ENCODE measurements at regions not wholly inside any gene's neighbourhood (a gene's known extent, or its start where the extent isn't known, plus 50 kb on each side); places are given as distances from the start of the nearest gene placed in this dataset.

DNA sequence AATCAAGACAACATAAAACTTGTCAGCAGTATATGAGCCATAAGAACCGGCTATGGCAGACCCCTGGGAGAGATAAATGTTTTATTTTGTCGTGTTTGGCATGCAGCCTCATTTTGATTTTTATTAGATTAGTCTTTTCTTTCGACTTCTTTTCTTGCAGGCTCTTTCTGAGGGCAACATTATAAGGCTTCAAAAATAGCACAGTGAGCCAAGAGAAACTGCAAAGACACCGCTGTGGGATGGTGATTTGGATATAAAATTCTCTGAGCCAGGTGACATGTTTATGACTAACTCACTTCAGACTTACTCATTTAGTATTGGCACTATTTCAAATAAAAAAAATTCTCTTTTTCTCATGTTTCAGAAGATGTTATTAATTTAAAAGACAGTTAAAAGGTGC is 96.8 kb upstream of the PKP2 start:
- Histone ChIP-seq H2AFZ (ENCODE audit: low read length) (no peak overlapping the region), H4K20me1 (ENCODE audit: insufficient read depth, low read length, poor library complexity, severe bottlenecking) (no peaks in the 10 kb centered on the region), H3K9ac (ENCODE audit: low read depth, low read length, poor library complexity, severe bottlenecking) (no peak overlapping the region), H3K9me3 (ENCODE audit: insufficient read depth, low read depth, low read length) (no peaks in the 10 kb centered on the region), H3K27me3 (ENCODE audit: insufficient read depth, low read length, poor library complexity, severe bottlenecking) (no peaks in the 10 kb centered on the region), H3K4me3 (ENCODE audit: low read length, poor library complexity, severe bottlenecking) (no peak overlapping the region), H3K36me3 (ENCODE audit: insufficient read depth, low read length) (no peaks in the 10 kb centered on the region), H3K9me2 (replicated peaks; ENCODE audit: low read depth, low read length) (no peaks in the 10 kb centered on the region), H3F3A (ENCODE audit: low read depth) (no peaks in the 10 kb centered on the region), H3K79me2 (ENCODE audit: insufficient read depth, low read length) (no peaks in the 10 kb centered on the region), H3K4me2 (ENCODE audit: low read depth, low read length, poor library complexity, severe bottlenecking) (no peak overlapping the region), H3K4me1 (ENCODE audit: insufficient read depth, low read length, poor library complexity, severe bottlenecking) (no peaks in the 10 kb centered on the region)
- no peak for TF ChIP-seq EZH2phosphoT487 (IDR thresholded peaks at IDR 0.05; ENCODE audit: borderline replicate concordance)
- no peak for TF ChIP-seq CTCF (conservative IDR thresholded peaks at IDR 0.05; ENCODE audit: low read length)

DNA sequence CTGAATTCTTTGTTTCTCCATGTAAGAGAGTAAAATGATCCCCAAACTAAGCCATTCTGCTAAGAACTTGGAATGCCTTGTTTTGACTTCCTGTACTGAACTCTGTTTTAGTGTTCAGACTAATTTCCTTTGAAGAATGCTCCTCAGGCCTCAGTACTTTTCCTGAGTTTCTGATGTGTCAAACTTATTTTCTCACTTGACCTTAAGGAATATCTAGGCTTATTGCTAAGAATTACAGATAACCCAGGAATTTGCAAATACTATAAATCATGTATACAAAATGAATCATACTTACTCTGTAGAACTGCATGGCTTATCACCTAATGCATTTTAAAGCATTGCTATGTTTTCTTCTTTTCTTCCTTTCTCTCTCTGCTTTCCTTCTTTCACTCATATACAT is 93.1 kb upstream of the PKP2 start:
- 0 out of 2 replicates have a peak, but pooled peaks cover 2% of the 10 kb centered on the region for H3K9me3 ChIP-seq (ENCODE audit: insufficient read depth, low read depth, low read length)
- H3K27me3 ChIP-seq (ENCODE audit: insufficient read depth, low read length, poor library complexity, severe bottlenecking), result no peaks in the 10 kb centered on the region
- no peak overlapping the region for H2AFZ ChIP-seq (ENCODE audit: low read length)
- H3F3A ChIP-seq (ENCODE audit: low read depth), result no peaks in the 10 kb centered on the region
- no peaks in the 10 kb centered on the region for H3K9me2 ChIP-seq (replicated peaks; ENCODE audit: low read depth, low read length)
- H4K20me1 ChIP-seq (ENCODE audit: insufficient read depth, low read length, poor library complexity, severe bottlenecking), result no peaks in the 10 kb centered on the region
- no peak overlapping the region for H3K4me2 ChIP-seq (ENCODE audit: low read depth, low read length, poor library complexity, severe bottlenecking)
- H3K79me2 ChIP-seq (ENCODE audit: insufficient read depth, low read length), result no peaks in the 10 kb centered on the region
- TF ChIP-seq EZH2phosphoT487 (IDR thresholded peaks at IDR 0.05; ENCODE audit: borderline replicate concordance) (no peak), CTCF (conservative IDR thresholded peaks at IDR 0.05; ENCODE audit: low read length) (no peak)
- H3K4me1 ChIP-seq (ENCODE audit: insufficient read depth, low read length, poor library complexity, severe bottlenecking), result no peaks in the 10 kb centered on the region
- H3K36me3 ChIP-seq (ENCODE audit: insufficient read depth, low read length), result no peaks in the 10 kb centered on the region
- no peak overlapping the region for H3K9ac ChIP-seq (ENCODE audit: low read depth, low read length, poor library complexity, severe bottlenecking)
- no peak overlapping the region for H3K4me3 ChIP-seq (ENCODE audit: low read length, poor library complexity, severe bottlenecking)

DNA sequence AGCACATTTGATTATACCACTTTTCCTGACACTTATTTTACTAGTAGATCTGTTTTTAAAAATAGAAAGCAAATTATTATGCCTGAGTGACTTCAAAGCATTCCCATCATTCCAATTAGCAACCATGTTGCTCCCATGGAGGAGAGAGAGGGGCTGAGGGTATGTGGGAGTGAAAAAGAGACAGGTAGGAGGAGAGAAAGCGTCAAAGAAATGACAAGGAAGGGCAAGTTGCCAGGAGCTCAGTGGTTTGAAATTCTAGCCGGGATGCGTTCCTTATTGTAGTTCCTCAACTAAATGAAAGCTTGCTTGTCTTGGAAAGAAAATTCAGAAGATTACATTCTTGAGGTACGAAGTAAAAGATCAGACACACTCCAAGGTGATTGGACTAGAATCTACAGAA is 92.4 kb upstream of the PKP2 start:
- Histone ChIP-seq H3K27me3 (ENCODE audit: insufficient read depth, low read length, poor library complexity, severe bottlenecking) (no peaks in the 10 kb centered on the region), H3K9me3 (ENCODE audit: insufficient read depth, low read depth, low read length) (0 out of 2 replicates have a peak, but pooled peaks cover 3% of the 10 kb centered on the region), H3F3A (ENCODE audit: low read depth) (no peaks in the 10 kb centered on the region), H3K9ac (ENCODE audit: low read depth, low read length, poor library complexity, severe bottlenecking) (no peak overlapping the region), H3K4me3 (ENCODE audit: low read length, poor library complexity, severe bottlenecking) (no peak overlapping the region), H2AFZ (ENCODE audit: low read length) (no peak overlapping the region), H3K9me2 (replicated peaks; ENCODE audit: low read depth, low read length) (no peaks in the 10 kb centered on the region), H4K20me1 (ENCODE audit: insufficient read depth, low read length, poor library complexity, severe bottlenecking) (no peaks in the 10 kb centered on the region), H3K4me1 (ENCODE audit: insufficient read depth, low read length, poor library complexity, severe bottlenecking) (no peaks in the 10 kb centered on the region), H3K36me3 (ENCODE audit: insufficient read depth, low read length) (no peaks in the 10 kb centered on the region), H3K79me2 (ENCODE audit: insufficient read depth, low read length) (no peaks in the 10 kb centered on the region), H3K4me2 (ENCODE audit: low read depth, low read length, poor library complexity, severe bottlenecking) (no peak overlapping the region)
- TF ChIP-seq EZH2phosphoT487 (IDR thresholded peaks at IDR 0.05; ENCODE audit: borderline replicate concordance) (no peak), CTCF (conservative IDR thresholded peaks at IDR 0.05; ENCODE audit: low read length) (no peak)

Measured in Loucy (cell line).